ENCODE measurements at regions not wholly inside any gene's neighbourhood (a gene's known extent, or its start where the extent isn't known, plus 50 kb on each side); places are given as distances from the start of the nearest gene placed in this dataset.

GRCh38 chr9:682633-683508, 158.6 kb upstream of the DMRT1 start:
- TF ChIP-seq CTCF (IDR thresholded peaks at IDR 0.05) (no peak), POLR2A (IDR thresholded peaks at IDR 0.05) (no peak)
